K562 (cell line): ENCODE measurements at regions not wholly inside any gene's neighbourhood (a gene's known extent, or its start where the extent isn't known, plus 50 kb on each side); places are given as distances from the start of the nearest gene placed in this dataset.
"Not testable (repeated sequence)": the region's sequence is repeated elsewhere in the genome, so short reads cannot be mapped to it uniquely, and the experiment has no call there.

Experiments
- ATAC-seq: fragments of 200-7000 bp; cut with Tn5 transposase; 3 replicates; pipeline ENCODE4 v1.9.1; 2020; ENCODE audit warnings: moderate library complexity
- BruUV-seq: library from RNA; stranded (reverse); fragments of 400-500 nt; replicated peaks from 2 replicates; lab custom pipeline; 2021; lab: Mats Ljungman, UMichigan
- CTCF ChIA-PET: fragments of 300-600 bp; formaldehyde crosslinking; extraction: SDS; loops from one replicate; lab custom pipeline; 2021; ENCODE audit warnings: low intra/inter-chr PET ratio; lab: Yijun Ruan, JAX
- POLR2A ChIA-PET: fragments of 300-600, 350-650 bp; sonication (Branson Sonifier 250); formaldehyde crosslinking; extraction: SDS; loops from one replicate; lab custom pipeline; 2021; ENCODE audit warnings: antibody characterized with exemption, inconsistent platforms; lab: Yijun Ruan, JAX
- DNase-seq, 4 experiments: peaks; one replicate each; pipeline versions ENCODE4 v3.0.0 to v3.0.0-alpha.2; 2011 to 2018; ENCODE audit warnings: low spot score in 3 of 4, mixed read lengths in 3 of 4; ENCODE audit errors: extremely low read depth in 1 of 4
- FAIRE-seq: peaks from 2 replicates; lab custom pipeline; 2011; peaks lifted over from hg19 to GRCh38; lab: Jason Lieb, UNC
- H2AFZ ChIP-seq: 2 replicates; pipeline ENCODE4 v1.6.0; 2011; ENCODE audit warnings: low read depth, low read length, control low read depth, inconsistent platforms
- H3K27ac ChIP-seq: fragments of 200-600 bp; 3 replicates; pipeline ENCODE4 v1.8.0; 2011; ENCODE audit warnings: low read depth, mild to moderate bottlenecking, control low read depth, inconsistent platforms, low read length, moderate library complexity, mixed read lengths; ENCODE audit errors: extremely low read depth
- H3K27me3 ChIP-seq, 2 experiments: fragments of 300-600 bp in 1 of 2; 2 replicates in 1 of 2; 3 replicates in 1 of 2; pipeline versions ENCODE4 v1.6.0 to v1.8.0; 2011; ENCODE audit warnings: inconsistent platforms in 2 of 2, low read length in 2 of 2, mild to moderate bottlenecking in 1 of 2, mixed read lengths in 1 of 2, moderate library complexity in 1 of 2; ENCODE audit not compliant: control insufficient read depth in 2 of 2, insufficient read depth in 2 of 2
- H3K36me3 ChIP-seq: fragments of 300-600 bp; 3 replicates; pipeline ENCODE4 v1.8.0; 2011; ENCODE audit warnings: mild to moderate bottlenecking, low read length, inconsistent platforms; ENCODE audit not compliant: control insufficient read depth, insufficient read depth
- H3K4me1 ChIP-seq, 2 experiments: fragments of 200-600 bp in 1 of 2; replicated peaks in 1 of 2; 2 replicates in 1 of 2; 3 replicates in 1 of 2; pipeline versions ENCODE4 v1.5.1 to v1.8.0; 2011; ENCODE audit warnings: inconsistent platforms in 2 of 2, low read length in 2 of 2, mild to moderate bottlenecking in 1 of 2, mixed read lengths in 1 of 2, moderate library complexity in 1 of 2; ENCODE audit not compliant: control insufficient read depth in 2 of 2, insufficient read depth in 2 of 2
- H3K4me2 ChIP-seq: 2 replicates; pipeline ENCODE4 v1.6.1; 2011; ENCODE audit warnings: low read length, control low read depth, inconsistent platforms, mixed read lengths; ENCODE audit not compliant: insufficient read depth
- H3K4me3 ChIP-seq: fragments of 200-600 bp; sonication (generic), shearing (Covaris generic); 2 replicates; pipeline ENCODE4 v1.5.1; 2016; ENCODE audit warnings: control low read depth, inconsistent platforms
- H3K79me2 ChIP-seq: fragments of 200-600 bp; 3 replicates; pipeline ENCODE4 v1.8.0; 2011; ENCODE audit warnings: low read length, inconsistent platforms; ENCODE audit not compliant: control insufficient read depth, insufficient read depth
- H3K9ac ChIP-seq, 2 experiments: 2 replicates each; pipeline versions ENCODE4 v1.6.0 to v1.6.1; 2011; ENCODE audit warnings: low read depth in 2 of 2, low read length in 2 of 2, control low read depth in 1 of 2, inconsistent platforms in 1 of 2, mild to moderate bottlenecking in 1 of 2, mixed read lengths in 1 of 2; ENCODE audit not compliant: insufficient read depth in 1 of 2
- H3K9me1 ChIP-seq: one replicate; pipeline ENCODE4 v1.6.0; 2011; ENCODE audit warnings: inconsistent platforms, mild to moderate bottlenecking, low read length, moderate library complexity; ENCODE audit not compliant: control insufficient read depth, insufficient read depth
- H3K9me3 ChIP-seq: replicated peaks from 2 replicates; pipeline ENCODE4 v1.5.1; 2011; ENCODE audit warnings: low read depth, low read length, inconsistent platforms; ENCODE audit not compliant: control insufficient read depth, insufficient read depth
- H4K20me1 ChIP-seq: replicated peaks from 2 replicates; pipeline ENCODE4 v1.6.1; 2011; ENCODE audit warnings: low read length, inconsistent platforms, mixed read lengths; ENCODE audit not compliant: control insufficient read depth, insufficient read depth
- BMI1 ChIP-seq: fragments of 150-350 bp; IDR thresholded peaks from 2 replicates; pipeline ENCODE4 v1.6.1; 2014; ENCODE audit warnings: low read length
- GTF2F1 ChIP-seq: IDR thresholded peaks from 2 replicates; pipeline ENCODE4 v1.6.1; 2011; ENCODE audit warnings: low read depth, low read length, improper control_type of control experiment
- HDAC1 ChIP-seq, 2 experiments: fragments of 450-650 bp; IDR thresholded peaks; 2 replicates each; pipeline ENCODE4 v1.6.1; 2016 to 2017; ENCODE audit warnings: inconsistent platforms in 1 of 2, mild to moderate bottlenecking in 1 of 2, moderate library complexity in 1 of 2
- SOX6 ChIP-seq: fragments of 450-650 bp; IDR thresholded peaks from 2 replicates; pipeline ENCODE4 v1.6.1; 2014; ENCODE audit warnings: mild to moderate bottlenecking
- TEAD4 ChIP-seq, 2 experiments: sonication (generic) in 1 of 2; formaldehyde crosslinking in 1 of 2; IDR thresholded peaks; 2 replicates each; pipeline versions ENCODE4 v1.6.1 to v1.8.0; 2012 to 2022; ENCODE audit warnings: borderline replicate concordance in 1 of 2, inconsistent platforms in 1 of 2, low read length in 1 of 2, mild to moderate bottlenecking in 1 of 2, missing genetic modification reagents in 1 of 2
- ZNF121 ChIP-seq: sonication (generic); formaldehyde crosslinking; conservative IDR thresholded peaks from 2 replicates; pipeline ENCODE4 v1.8.0; 2022; ENCODE audit warnings: missing genetic modification reagents
- WGBS: fragments of 100-300 bp; shearing (Covaris generic); methylation state at CpG from one replicate; pipeline ENCODE4 v1.1.6; 2016; ENCODE audit warnings: low coverage, mixed read lengths; ENCODE audit not compliant: insufficient coverage; ENCODE audit errors: missing lambda C conversion rate; 5-methylcytosine and 5-hydroxymethylcytosine counted together
- in situ Hi-C: fragments of 300-500 bp; cut with MboI; formaldehyde crosslinking; loops from 4 replicates; pipeline ENCODE4 v1.15.0; 2018; ENCODE audit warnings: inconsistent platforms, mixed read lengths
- intact Hi-C: fragments of 100-400 bp; cut with micrococcal nuclease; formaldehyde crosslinking; loops from 2 replicates; pipeline ENCODE4 v1.14.2; 2022

GRCh38 chr16:85532147-85532546 is 81.0 kb upstream of the GSE1 start (continued):
- TF ChIP-seq GTF2F1 (no peak), TEAD4 (IDR thresholded peaks at IDR 0.05; ENCODE audit: low read length) (no peak), TEAD4 (CRISPR knock-in tag; IDR thresholded peaks at IDR 0.05; ENCODE audit: borderline replicate concordance) (0 out of 2 replicates have a peak, but pooled peaks have one; percentile 47), SOX6 (no peak), BMI1 (no peak)
- TF ChIP-seq, all 486 proteins: peak for 4

GRCh38 chr16:85533593-85533992 is 79.5 kb upstream of the GSE1 start:
- ATAC-seq, intact Hi-C loops, CTCF ChIA-PET, H3K9me1 ChIP-seq, H2AFZ ChIP-seq, in situ Hi-C loops, FAIRE-seq, H3K4me2 ChIP-seq, H3K36me3 ChIP-seq, H3K9ac ChIP-seq, H3K27me3 ChIP-seq, H3K27ac ChIP-seq, BruUV-seq, DNase-seq, H3K4me3 ChIP-seq, H3K9me3 ChIP-seq, H4K20me1 ChIP-seq: not testable (repeated sequence)
- 90% methylated on average over 8 of the region's 8 CpGs for WGBS
- TF ChIP-seq ZNF121 (0 out of 2 replicates have a peak, but pooled peaks have one; percentile 37), HDAC1 (IDR thresholded peaks at IDR 0.05) (peak in 1 of 2 experiments; percentile 43; a peak in 1 of 4 replicates)
- Histone ChIP-seq H3K79me2 (peaks cover 61% of the 10 kb centered on the region), H3K4me1 (peaks cover 65 to 85% of the 10 kb centered on the region in 2 experiments)
- POLR2A ChIA-PET: interaction anchor here (0.8 kb wide), 1 partner anchor 21 kb away, joined by 3 read pairs; no protein-coding TSS in a partner anchor
